ENCODE measurements at regions not wholly inside any gene's neighbourhood (a gene's known extent, or its start where the extent isn't known, plus 50 kb on each side); places are given as distances from the start of the nearest gene placed in this dataset.

GRCh38 chr2:14713248-14713647 lies 80.7 kb downstream of the LRATD1 start:
- no peak for TF ChIP-seq BACH2 (CRISPR knock-in tag; IDR thresholded peaks at IDR 0.05; ENCODE audit: borderline replicate concordance)
- TF ChIP-seq PATZ1 (CRISPR knock-in tag; IDR thresholded peaks at IDR 0.05; ENCODE audit: borderline replicate concordance) = no peak
- no peak for TF ChIP-seq ZFP30 (CRISPR knock-in tag; IDR thresholded peaks at IDR 0.05)
- no peak for TF ChIP-seq RARB (CRISPR knock-in tag; IDR thresholded peaks at IDR 0.05)
- TF ChIP-seq TSHZ2 (CRISPR knock-in tag; IDR thresholded peaks at IDR 0.05) = no peak
- no peak for TF ChIP-seq ARNTL (CRISPR knock-in tag; IDR thresholded peaks at IDR 0.05; ENCODE audit: borderline replicate concordance, low read depth)
- TF ChIP-seq ZNF70 (CRISPR knock-in tag; IDR thresholded peaks at IDR 0.05) = no peak
